RWPE1 (cell line): ENCODE measurements at regions not wholly inside any gene's neighbourhood (a gene's known extent, or its start where the extent isn't known, plus 50 kb on each side); places are given as distances from the start of the nearest gene placed in this dataset.
"Not testable (repeated sequence)": the region's sequence is repeated elsewhere in the genome, so short reads cannot be mapped to it uniquely, and the experiment has no call there.

Source experiments
- CTCF ChIA-PET: fragments of 350-600 bp; sonication (Branson Sonifier 250); formaldehyde crosslinking; extraction: SDS; loops from one replicate; lab custom pipeline; 2021; lab: Yijun Ruan, JAX
- POLR2A ChIA-PET: fragments of 400-600 bp; formaldehyde crosslinking; extraction: SDS; loops from one replicate; lab custom pipeline; 2020; ENCODE audit warnings: antibody characterized with exemption; ENCODE audit not compliant: low non-redundant PET; lab: Yijun Ruan, JAX
- DNase-seq: peaks from one replicate; pipeline ENCODE4 v3.0.0; 2012; ENCODE audit warnings: low spot score
- H3K27ac ChIP-seq: fragments of 450-650 bp; 2 replicates; pipeline ENCODE4 v1.5.1; 2017
- CTCF ChIP-seq: fragments of 450-650 bp; conservative IDR thresholded peaks from 2 replicates; pipeline ENCODE4 v1.5.1; 2017; ENCODE audit warnings: low read depth, mild to moderate bottlenecking

- CTCF ChIA-PET, result no interaction called here
- POLR2A ChIA-PET, result no interaction called here
These were observed 359.0 kb upstream of the RORB start for GRCh38 chr9:74138182-74138581.

GRCh38 chr9:74140141-74140540, 357.0 kb upstream of the RORB start:
- DNase-seq, result no peak
- CTCF ChIA-PET, result interaction anchor here (0.6 kb wide), 1 partner anchor 916 kb away, joined by 4 read pairs; no protein-coding TSS in a partner anchor
- TF ChIP-seq CTCF, result no peak
- POLR2A ChIA-PET, result interaction anchor here (0.5 kb wide), 1 partner anchor 424 kb away, joined by 9 read pairs; no protein-coding TSS in a partner anchor
- no peak overlapping the region for H3K27ac ChIP-seq

More at GRCh38 chr9:74138182-74138581, 359.0 kb upstream of the RORB start:
- TF ChIP-seq CTCF, result no peak
- no peak for DNase-seq
- H3K27ac ChIP-seq, result no peak overlapping the region

- POLR2A ChIA-PET, result no interaction called here
These were observed 349.2 kb upstream of the RORB start for GRCh38 chr9:74147906-74148305.

GRCh38 chr9:74172874-74173273, 324.3 kb upstream of the RORB start:
- TF ChIP-seq CTCF, result no peak
- ChIA-PET CTCF (interaction anchor here (0.6 to 0.7 kb wide), 2 partner anchors 330 to 431 kb away, joined by 3 to 5 read pairs; no protein-coding TSS in a partner anchor), POLR2A (no interaction called here)
- no peak overlapping the region for H3K27ac ChIP-seq
- DNase-seq, result no peak

More at GRCh38 chr9:74147906-74148305, 349.2 kb upstream of the RORB start:
- CTCF ChIA-PET, result no interaction called here
- no peak overlapping the region for H3K27ac ChIP-seq
- DNase-seq, result no peak
- TF ChIP-seq CTCF, result no peak

- CTCF ChIA-PET, result interaction anchor here (0.7 kb wide), 1 partner anchor 431 kb away, joined by 3 read pairs; no protein-coding TSS in a partner anchor
These were observed 323.9 kb upstream of the RORB start for GRCh38 chr9:74173284-74173683.

GRCh38 chr9:74197771-74198170, 299.4 kb upstream of the RORB start:
- DNase-seq, H3K27ac ChIP-seq, POLR2A ChIA-PET, CTCF ChIA-PET: not testable (repeated sequence)

More at GRCh38 chr9:74173284-74173683, 323.9 kb upstream of the RORB start:
- no peak for TF ChIP-seq CTCF
- no peak for DNase-seq
- POLR2A ChIA-PET, result no interaction called here
- H3K27ac ChIP-seq, result no peak overlapping the region

GRCh38 chr9:74205056-74205455, 292.1 kb upstream of the RORB start:
- no peak for DNase-seq
- POLR2A ChIA-PET, result no interaction called here
- CTCF ChIA-PET, result no interaction called here
- TF ChIP-seq CTCF, result no peak
- no peak overlapping the region for H3K27ac ChIP-seq
